ENCODE measurements at regions not wholly inside any gene's neighbourhood (a gene's known extent, or its start where the extent isn't known, plus 50 kb on each side); places are given as distances from the start of the nearest gene placed in this dataset.

DNA sequence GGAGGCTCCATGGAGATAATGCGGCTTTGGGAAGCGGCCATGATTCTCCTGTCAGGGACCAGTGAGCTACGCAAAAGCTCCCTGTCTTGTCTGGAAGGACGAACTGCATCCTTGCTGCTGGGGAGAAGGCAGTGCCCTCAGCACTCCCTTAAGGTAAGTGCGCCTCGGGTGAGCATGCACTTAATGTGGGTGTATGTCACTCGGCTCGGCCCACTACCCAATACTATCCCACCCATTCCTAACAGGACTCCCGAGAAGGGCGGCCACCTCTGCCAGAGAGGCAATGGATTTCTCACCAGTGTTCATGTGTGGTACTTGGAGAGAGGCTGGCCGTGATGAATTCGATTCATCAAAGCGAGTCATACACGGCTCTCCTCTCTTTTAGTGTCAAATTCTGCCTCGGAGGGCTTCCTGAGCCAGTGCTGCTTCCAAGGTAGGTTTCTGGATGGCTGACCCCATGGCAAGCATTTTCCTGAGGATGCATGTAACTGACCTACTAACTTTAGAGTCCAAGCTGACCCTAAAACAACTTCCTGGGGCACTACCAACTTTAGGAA is 151.7 kb upstream of the RTL1 start:
- H3K4me1 Mint-ChIP-seq: no peaks in the 10 kb centered on the region

DNA sequence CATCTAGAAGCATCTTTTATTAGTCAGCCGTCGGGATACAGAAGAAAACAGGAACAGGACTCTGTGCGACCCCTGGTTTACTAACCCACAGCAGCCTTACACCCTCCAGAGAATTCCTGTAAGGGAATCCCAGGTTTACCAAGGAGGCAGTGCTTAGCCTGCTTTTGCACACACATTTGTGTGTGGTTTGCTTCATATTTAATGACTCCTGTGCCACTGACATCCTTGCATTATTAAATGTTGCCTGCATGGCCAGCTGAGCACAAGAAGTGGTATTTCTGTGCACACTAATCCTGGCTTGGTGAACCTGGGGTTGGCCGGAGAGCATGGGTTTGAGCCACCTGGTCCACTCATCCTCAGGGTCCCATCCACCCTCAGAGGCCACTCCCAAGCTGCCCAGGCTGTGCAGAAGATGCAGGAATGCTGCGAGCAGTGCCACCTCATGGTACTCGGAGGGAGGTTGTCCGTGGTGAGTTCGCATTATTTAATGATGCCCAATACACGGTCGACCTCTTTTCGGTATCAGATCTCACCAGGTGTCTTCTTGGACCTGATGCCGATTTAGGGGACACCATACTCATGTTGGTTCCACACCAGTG is 152.4 kb upstream of the RTL1 start:
- H3K36me3 Mint-ChIP-seq: no peaks in the 10 kb centered on the region

More for the DNA sequence above, 151.7 kb upstream of the RTL1 start:
- no peak overlapping the region for H3K27ac Mint-ChIP-seq
- no peaks in the 10 kb centered on the region for H3K27me3 Mint-ChIP-seq
- CTCF ChIA-PET: no interaction called here
- H3K4me3 Mint-ChIP-seq: no peak overlapping the region
- peaks cover 2% of the 10 kb centered on the region for H3K9me3 Mint-ChIP-seq
- H3K36me3 Mint-ChIP-seq: no peaks in the 10 kb centered on the region
- DNase-seq: no peak

DNA sequence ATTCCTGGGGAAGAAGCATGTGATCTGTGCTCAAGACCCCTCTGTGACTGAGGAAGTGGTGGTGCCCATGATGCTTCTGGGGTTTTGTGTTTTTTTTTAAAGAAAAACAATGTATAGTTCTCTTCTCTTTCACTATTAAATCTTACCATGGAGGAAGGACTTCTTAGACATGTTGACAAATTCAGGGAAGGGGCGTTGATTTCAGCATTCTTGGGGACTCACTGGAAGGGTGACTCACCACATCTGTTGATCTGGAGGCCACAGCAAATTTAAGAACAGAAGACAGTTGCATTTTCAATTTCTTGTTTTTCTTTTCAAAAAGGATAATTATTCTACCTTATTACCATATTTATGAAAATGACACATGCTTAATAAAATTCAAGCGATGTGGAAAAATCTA is 152.9 kb upstream of the RTL1 start:
- peaks cover 2% of the 10 kb centered on the region for H3K9me3 Mint-ChIP-seq
- DNase-seq: no peak
- no peak overlapping the region for H3K4me3 Mint-ChIP-seq
- CTCF ChIA-PET: no interaction called here
- no peak overlapping the region for H3K27ac Mint-ChIP-seq
- H3K36me3 Mint-ChIP-seq: no peaks in the 10 kb centered on the region
- H3K4me1 Mint-ChIP-seq: no peaks in the 10 kb centered on the region
- no peaks in the 10 kb centered on the region for H3K27me3 Mint-ChIP-seq

More for the DNA sequence above, 152.4 kb upstream of the RTL1 start:
- no peak overlapping the region for H3K27ac Mint-ChIP-seq
- H3K4me3 Mint-ChIP-seq: no peak overlapping the region
- no peaks in the 10 kb centered on the region for H3K4me1 Mint-ChIP-seq
- CTCF ChIA-PET: no interaction called here
- H3K9me3 Mint-ChIP-seq: peaks cover 2% of the 10 kb centered on the region
- H3K27me3 Mint-ChIP-seq: no peaks in the 10 kb centered on the region
- DNase-seq: no peak

DNA sequence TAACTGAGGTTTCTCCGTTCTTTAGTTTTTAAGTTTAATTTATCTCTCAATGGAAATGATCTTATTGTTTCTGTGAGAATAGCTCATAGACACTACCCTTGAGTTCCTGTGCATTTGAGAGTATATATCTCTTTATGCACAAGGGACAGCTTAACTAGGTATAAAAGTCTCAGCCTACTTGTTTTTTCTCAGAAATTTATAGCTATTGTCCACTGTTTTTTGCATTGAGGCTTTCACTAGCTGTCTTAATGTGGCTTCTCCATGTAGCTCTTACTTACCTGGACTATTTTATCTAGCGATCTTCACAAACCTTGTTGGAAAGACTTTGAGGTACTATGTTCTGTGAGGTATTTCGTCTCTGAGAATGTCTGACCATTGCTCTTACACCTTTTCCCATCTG is 153.9 kb upstream of the RTL1 start:
- DNase-seq: no peak
- no peak overlapping the region for H3K4me3 Mint-ChIP-seq
- H3K36me3 Mint-ChIP-seq: no peaks in the 10 kb centered on the region
- no peaks in the 10 kb centered on the region for H3K27me3 Mint-ChIP-seq
- no peak overlapping the region for H3K27ac Mint-ChIP-seq
- peaks cover 2% of the 10 kb centered on the region for H3K9me3 Mint-ChIP-seq
- H3K4me1 Mint-ChIP-seq: no peaks in the 10 kb centered on the region
- CTCF ChIA-PET: no interaction called here

DNA sequence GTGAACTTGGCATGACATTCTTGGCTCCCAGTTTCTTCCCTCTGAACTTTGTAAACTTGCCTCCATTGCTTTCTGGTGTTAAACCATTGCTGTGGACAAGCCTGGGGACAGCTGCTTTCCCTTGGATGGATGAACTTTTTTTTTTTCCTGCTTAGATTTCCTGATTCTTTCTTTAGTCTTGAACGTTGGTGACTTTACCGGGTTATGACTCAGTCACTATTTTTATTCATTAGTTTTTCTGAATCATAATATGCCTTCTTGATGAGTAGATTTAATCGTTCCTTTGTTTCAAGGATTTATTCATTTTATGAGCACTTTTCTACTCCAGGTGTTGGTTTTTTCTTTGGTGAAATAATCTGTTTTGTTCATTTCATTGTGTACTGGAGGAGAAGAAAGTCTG is 155.0 kb upstream of the RTL1 start:
- H3K27me3 Mint-ChIP-seq: no peaks in the 10 kb centered on the region

DNA sequence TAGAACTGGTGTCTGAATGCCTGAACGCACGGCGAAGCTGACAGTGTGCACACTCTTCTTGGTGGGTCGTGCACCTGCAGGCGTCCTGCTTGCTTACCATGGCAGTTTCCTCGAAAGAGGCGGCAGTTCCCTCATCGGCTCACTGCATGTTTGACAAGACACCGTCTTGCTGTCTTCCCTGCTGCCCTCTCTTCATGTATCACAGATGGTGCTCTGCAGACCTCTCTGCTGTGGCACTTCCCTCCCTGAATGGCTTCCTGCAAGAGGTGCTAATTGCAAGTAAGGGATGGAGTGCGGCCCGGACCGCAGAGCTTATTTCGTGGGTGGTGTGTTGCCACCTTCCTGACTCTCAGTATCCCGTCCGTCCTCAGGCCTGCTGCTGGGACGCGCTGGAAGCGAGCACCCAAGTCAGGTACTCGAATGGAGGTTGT is 156.7 kb upstream of the RTL1 start:
- Mint-ChIP-seq H3K36me3 (no peaks in the 10 kb centered on the region), H3K27ac (no peak overlapping the region), H3K4me1 (no peaks in the 10 kb centered on the region), H3K27me3 (no peaks in the 10 kb centered on the region), H3K4me3 (no peak overlapping the region), H3K9me3 (peaks cover 2% of the 10 kb centered on the region)
- no peak for DNase-seq
- CTCF ChIA-PET: no interaction called here

More for the DNA sequence above, 155.0 kb upstream of the RTL1 start:
- no peaks in the 10 kb centered on the region for H3K4me1 Mint-ChIP-seq
- no peak overlapping the region for H3K4me3 Mint-ChIP-seq
- H3K36me3 Mint-ChIP-seq: no peaks in the 10 kb centered on the region
- peaks cover 2% of the 10 kb centered on the region for H3K9me3 Mint-ChIP-seq
- CTCF ChIA-PET: no interaction called here
- no peak for DNase-seq
- H3K27ac Mint-ChIP-seq: no peak overlapping the region

GRCh38 chr14:101061411-101062064 is 158.0 kb upstream of the RTL1 start:
- Mint-ChIP-seq H3K4me1 (no peaks in the 10 kb centered on the region), H3K27ac (no peak overlapping the region), H3K4me3 (no peak overlapping the region), H3K36me3 (no peaks in the 10 kb centered on the region), H3K27me3 (no peaks in the 10 kb centered on the region), H3K9me3 (peaks cover 2% of the 10 kb centered on the region)
- CTCF ChIA-PET: no interaction called here
- DNase-seq: no peak

DNA sequence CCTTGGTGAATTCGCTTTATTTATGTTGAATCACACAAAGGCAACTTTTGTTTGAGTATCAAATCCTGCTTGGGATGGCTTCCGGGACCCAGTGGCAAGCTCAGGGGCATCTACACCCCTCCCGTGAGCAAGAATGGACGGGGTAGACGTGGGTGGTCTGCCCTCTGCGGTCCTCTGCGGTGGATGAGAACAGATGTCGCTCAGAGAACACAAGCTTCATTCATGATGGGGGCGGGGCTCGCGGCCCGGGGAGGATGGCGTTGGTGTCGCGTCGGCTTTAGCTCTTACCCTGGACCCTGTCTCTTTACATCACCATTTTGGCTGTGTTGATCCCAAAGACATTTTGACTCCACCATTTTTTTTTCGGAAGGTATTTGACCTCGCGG is 158.5 kb upstream of the RTL1 start:
- DNase-seq: peak; percentile 10
- Mint-ChIP-seq H3K4me3 (no peak overlapping the region), H3K4me1 (no peaks in the 10 kb centered on the region), H3K9me3 (peaks cover 2% of the 10 kb centered on the region), H3K27me3 (no peaks in the 10 kb centered on the region), H3K36me3 (no peaks in the 10 kb centered on the region), H3K27ac (no peak overlapping the region)
- CTCF ChIA-PET: no interaction called here

GRCh38 chr14:101062601-101063000 is 159.1 kb upstream of the RTL1 start:
- DNase-seq: no peak
- Mint-ChIP-seq H3K27ac (no peak overlapping the region), H3K4me1 (no peaks in the 10 kb centered on the region), H3K36me3 (no peaks in the 10 kb centered on the region), H3K27me3 (no peaks in the 10 kb centered on the region), H3K9me3 (no peaks in the 10 kb centered on the region), H3K4me3 (no peak overlapping the region)
- CTCF ChIA-PET: no interaction called here

GRCh38 chr14:101063121-101063520 is 159.6 kb upstream of the RTL1 start:
- no peak for DNase-seq
- Mint-ChIP-seq H3K9me3 (no peaks in the 10 kb centered on the region), H3K36me3 (no peaks in the 10 kb centered on the region), H3K4me3 (no peak overlapping the region), H3K27ac (no peak overlapping the region), H3K27me3 (peaks cover 2% of the 10 kb centered on the region), H3K4me1 (no peaks in the 10 kb centered on the region)
- CTCF ChIA-PET: no interaction called here

DNA sequence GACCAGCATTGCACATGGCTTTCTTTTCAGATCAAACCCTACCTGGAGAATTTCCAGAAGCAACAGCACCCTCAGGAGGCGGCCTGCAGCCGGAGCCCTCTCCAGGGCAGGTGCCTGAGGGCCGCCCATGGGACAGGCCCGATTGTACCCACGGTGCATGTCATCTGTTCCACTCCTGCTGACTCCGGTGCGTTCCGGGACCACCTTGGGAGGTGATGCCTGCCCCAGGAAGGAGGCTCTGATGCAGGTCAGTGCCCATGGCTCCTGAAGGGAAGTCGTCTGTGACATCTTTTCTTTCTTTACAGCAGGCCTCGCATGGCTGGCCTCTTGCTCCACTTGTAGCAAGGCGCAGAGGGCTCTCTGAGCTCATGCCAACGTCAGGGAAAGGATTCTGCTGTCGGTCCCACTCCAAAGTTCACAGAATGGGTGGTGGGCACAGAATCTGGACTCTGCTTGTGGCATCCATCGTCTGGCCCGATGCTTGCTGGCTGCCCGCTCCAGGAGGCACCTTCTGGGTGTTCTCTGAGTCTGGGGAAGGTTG is 160.7 kb upstream of the RTL1 start:
- H3K27me3 Mint-ChIP-seq: peaks cover 7% of the 10 kb centered on the region
- no peak overlapping the region for H3K27ac Mint-ChIP-seq
- peak; percentile 10 for DNase-seq
- no peaks in the 10 kb centered on the region for H3K9me3 Mint-ChIP-seq
- H3K4me3 Mint-ChIP-seq: no peak overlapping the region
- CTCF ChIA-PET: no interaction called here
- no peaks in the 10 kb centered on the region for H3K36me3 Mint-ChIP-seq
- H3K4me1 Mint-ChIP-seq: no peaks in the 10 kb centered on the region

DNA sequence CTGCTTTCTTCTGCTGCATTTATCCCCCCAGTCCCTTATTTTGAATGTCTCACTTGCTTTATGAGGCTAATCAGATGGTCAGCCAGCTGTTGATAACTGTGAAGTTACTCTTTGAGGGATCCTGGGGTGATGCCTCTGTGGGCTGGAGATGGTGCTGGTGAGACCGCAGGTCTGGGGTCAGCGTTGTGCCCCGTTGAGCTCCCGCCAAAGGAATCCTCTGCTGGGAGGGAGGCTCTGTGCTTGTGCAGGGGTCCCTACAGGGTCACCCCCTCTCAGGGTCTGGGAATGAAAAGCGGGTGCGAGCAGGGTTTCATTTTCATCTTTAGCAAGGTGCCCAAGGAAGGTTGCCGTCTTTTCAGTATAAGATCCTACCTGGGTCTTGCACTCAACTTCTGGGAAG is 161.2 kb upstream of the RTL1 start:
- Mint-ChIP-seq H3K4me3 (no peak overlapping the region), H3K27me3 (peaks cover 11% of the 10 kb centered on the region), H3K27ac (no peak overlapping the region), H3K36me3 (no peaks in the 10 kb centered on the region), H3K4me1 (no peaks in the 10 kb centered on the region), H3K9me3 (no peaks in the 10 kb centered on the region)
- DNase-seq: peak; percentile 12
- CTCF ChIA-PET: no interaction called here

DNA sequence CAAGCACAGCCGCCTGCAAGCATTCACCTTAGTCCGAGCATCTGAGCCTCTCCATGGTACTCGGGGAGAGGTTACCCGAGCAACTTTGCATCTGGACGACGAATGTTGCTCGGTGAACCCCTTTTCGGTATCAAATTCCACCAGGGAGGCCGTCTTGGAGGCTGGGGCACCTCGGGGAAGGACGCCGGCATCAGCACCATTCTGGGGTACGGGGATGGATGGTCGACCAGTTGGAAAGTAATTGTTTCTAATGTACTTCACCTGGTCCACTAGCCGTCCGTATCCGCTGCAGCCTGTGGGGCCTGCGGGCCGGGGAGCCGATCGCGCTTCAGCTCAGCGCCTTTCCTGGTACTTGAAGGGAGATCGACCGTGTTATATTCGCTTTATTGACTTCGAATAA is 161.7 kb upstream of the RTL1 start:
- peak; percentile 8 for DNase-seq
- no peak overlapping the region for H3K4me3 Mint-ChIP-seq
- no peak overlapping the region for H3K27ac Mint-ChIP-seq
- peaks cover 11% of the 10 kb centered on the region for H3K27me3 Mint-ChIP-seq
- no peaks in the 10 kb centered on the region for H3K9me3 Mint-ChIP-seq
- no peaks in the 10 kb centered on the region for H3K36me3 Mint-ChIP-seq
- CTCF ChIA-PET: no interaction called here
- no peaks in the 10 kb centered on the region for H3K4me1 Mint-ChIP-seq

- CTCF ChIA-PET: no interaction called here
- no peaks in the 10 kb centered on the region for H3K9me3 Mint-ChIP-seq
- H3K27me3 Mint-ChIP-seq: peaks cover 11% of the 10 kb centered on the region
- H3K27ac Mint-ChIP-seq: no peak overlapping the region
- H3K36me3 Mint-ChIP-seq: no peaks in the 10 kb centered on the region
- no peak overlapping the region for H3K4me3 Mint-ChIP-seq
- H3K4me1 Mint-ChIP-seq: no peaks in the 10 kb centered on the region
- peak; percentile 13 for DNase-seq
These were observed 162.5 kb upstream of the RTL1 start for GRCh38 chr14:101065696-101066694.
